Ishikawa (cell line): ENCODE measurements at regions not wholly inside any gene's neighbourhood (a gene's known extent, or its start where the extent isn't known, plus 50 kb on each side); places are given as distances from the start of the nearest gene placed in this dataset.

Experiments
- EGR1 ChIP-seq: IDR thresholded peaks from 2 replicates; pipeline ENCODE4 v1.6.1; 2012
- EP300 ChIP-seq: IDR thresholded peaks from 2 replicates; pipeline ENCODE4 v1.6.1; 2012; ENCODE audit warnings: borderline replicate concordance
- FOXM1 ChIP-seq: IDR thresholded peaks from 2 replicates; pipeline ENCODE4 v1.6.1; 2012; ENCODE audit warnings: low read depth, borderline replicate concordance
- MAX ChIP-seq: IDR thresholded peaks from 2 replicates; pipeline ENCODE4 v1.6.1; 2012
- NFIC ChIP-seq: IDR thresholded peaks from 2 replicates; pipeline ENCODE4 v1.6.1; 2012
- RAD21 ChIP-seq: IDR thresholded peaks from 2 replicates; pipeline ENCODE4 v1.6.1; 2012; ENCODE audit warnings: low read depth
- REST ChIP-seq: IDR thresholded peaks from 2 replicates; pipeline ENCODE4 v1.6.1; 2012; ENCODE audit warnings: low read depth, mild to moderate bottlenecking
- TCF12 ChIP-seq: IDR thresholded peaks from 2 replicates; pipeline ENCODE4 v1.6.1; 2012; ENCODE audit warnings: low read depth
- TEAD4 ChIP-seq: IDR thresholded peaks from 2 replicates; pipeline ENCODE4 v1.6.1; 2012
- USF1 ChIP-seq: IDR thresholded peaks from 2 replicates; pipeline ENCODE4 v1.6.1; 2012
- YY1 ChIP-seq: IDR thresholded peaks from 2 replicates; pipeline ENCODE4 v1.6.1; 2012; ENCODE audit warnings: low read depth
- ZBTB7A ChIP-seq: IDR thresholded peaks from 2 replicates; pipeline ENCODE4 v1.6.1; 2012; ENCODE audit warnings: low read depth

GRCh38 chr9:80964374-80964773, 725.0 kb downstream of the TLE1 start:
- no peak for TF ChIP-seq MAX
- no peak for TF ChIP-seq YY1
- no peak for TF ChIP-seq EGR1
- TF ChIP-seq FOXM1, result no peak
- TF ChIP-seq REST, result no peak
- TF ChIP-seq ZBTB7A, result no peak
- TF ChIP-seq TEAD4, result no peak
- TF ChIP-seq RAD21, result no peak
- no peak for TF ChIP-seq USF1
- TF ChIP-seq EP300, result no peak
- TF ChIP-seq TCF12, result no peak
- TF ChIP-seq NFIC, result no peak
